GM19238 (cell line): ENCODE measurements at regions not wholly inside any gene's neighbourhood (a gene's known extent, or its start where the extent isn't known, plus 50 kb on each side); places are given as distances from the start of the nearest gene placed in this dataset.

Experiments used
- DNase-seq: peaks from one replicate; pipeline ENCODE4 v3.0.0; 2011; ENCODE audit warnings: low spot score; ENCODE audit not compliant: insufficient read length

DNA sequence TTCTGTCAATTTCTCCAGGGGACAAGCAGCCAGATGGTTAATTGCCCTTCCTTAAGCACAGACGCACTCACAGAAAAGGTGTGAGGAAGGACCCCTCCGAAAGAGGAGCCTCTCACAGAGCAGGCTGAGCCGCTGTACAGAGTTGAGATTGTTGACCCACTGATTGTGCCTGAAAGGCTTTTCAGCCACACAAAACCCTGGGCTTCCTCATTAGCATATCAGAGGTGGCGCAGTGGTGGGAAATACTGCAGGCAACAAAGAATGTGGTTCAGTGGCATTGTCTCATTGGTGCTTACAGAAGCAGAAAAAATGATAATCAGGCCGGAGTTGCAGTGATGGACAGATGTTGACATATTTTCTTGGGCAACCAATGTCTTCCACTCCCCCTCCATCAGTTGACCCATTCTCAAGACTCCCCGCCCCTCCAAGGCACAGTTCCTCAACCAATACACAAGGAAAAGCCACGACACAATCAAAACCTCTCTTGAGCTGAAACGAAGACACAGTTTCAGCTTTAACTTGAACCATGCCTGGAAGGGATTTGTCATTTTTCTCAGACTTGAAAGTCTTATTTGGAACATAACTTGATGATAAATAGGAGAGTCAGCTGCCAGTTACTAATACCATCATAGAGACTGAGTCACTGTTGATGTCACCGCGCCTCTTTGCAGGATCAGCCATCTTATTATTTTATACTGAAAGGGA lies 53.1 kb downstream of the ATXN3L start:
- DNase-seq, result no peak

DNA sequence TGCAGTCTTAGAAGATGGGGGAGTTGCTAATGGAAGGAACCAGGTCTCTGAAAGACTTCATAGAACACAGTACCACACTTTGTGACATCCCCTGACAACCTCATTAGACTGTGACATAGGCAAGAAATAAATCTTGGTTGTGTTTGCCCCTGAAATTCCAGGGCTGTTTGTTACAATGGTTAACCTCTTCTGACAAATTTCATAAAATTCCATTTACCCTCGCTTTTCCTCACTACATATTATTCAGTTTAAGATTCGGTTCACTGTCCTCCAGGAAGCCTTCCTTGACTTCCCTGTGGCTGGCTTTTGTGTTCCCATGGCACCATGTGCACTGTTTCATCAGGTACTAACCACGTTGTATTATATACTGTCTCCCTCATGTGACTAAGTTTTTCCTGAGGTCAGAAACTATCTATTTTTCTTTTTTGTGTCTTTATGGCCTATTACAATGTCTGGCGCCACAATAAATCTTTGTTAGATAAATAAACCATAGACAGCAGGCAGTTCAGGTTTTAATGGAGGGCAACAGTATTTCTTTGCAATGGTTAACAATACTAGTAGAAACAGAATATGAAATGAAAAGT lies 54.2 kb downstream of the ATXN3L start:
- DNase-seq, result no peak

DNA sequence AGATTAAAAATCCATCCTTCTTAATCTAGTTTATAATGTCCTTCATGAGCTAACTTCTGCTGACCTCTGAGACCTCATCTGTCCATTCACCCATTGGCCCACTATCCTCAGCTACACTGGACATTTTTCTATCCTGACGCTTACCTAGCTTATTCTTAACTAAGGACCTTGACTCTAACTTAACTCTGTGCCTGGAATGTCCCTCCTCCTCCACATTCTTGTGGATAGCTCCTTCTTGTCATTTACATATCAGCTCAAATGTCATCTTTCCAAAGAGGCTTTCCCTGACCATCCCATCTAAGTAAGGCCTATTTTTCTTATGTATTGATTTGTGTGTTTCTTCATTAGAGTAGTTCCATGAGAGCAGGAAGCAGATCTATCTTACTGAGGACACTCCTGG lies 54.7 kb downstream of the ATXN3L start:
- no peak for DNase-seq

DNA sequence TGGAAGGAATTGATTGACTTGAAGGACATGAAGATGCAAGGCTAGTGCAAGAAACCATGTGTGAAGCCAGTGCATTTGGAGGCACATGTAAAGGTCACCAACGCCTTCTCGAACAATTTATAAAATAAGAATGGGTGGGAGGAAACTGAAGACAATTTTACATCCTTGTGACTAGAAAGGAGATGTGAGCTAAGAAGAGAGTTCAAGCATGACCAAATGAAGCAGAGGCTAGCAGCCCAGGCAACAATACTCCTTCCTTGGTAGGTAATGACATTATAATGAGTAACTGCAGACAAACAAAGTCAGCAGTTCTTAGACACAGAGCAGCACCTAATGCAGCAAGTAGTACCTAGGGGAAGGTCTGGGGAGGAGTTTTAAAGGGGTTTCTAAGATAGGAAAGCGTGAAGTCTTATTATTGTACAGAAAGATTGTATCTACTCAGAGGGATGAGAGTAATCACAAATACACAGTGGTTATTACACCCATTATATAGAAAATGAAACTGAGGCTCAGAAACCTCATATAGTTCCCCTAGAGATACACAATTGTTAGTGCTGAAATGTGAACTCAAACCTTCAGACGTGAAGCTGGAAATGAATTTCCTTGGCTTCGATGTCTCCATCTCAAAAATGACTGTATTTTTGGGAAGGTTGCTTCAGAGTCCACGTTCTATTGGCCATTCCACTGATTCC lies 56.1 kb downstream of the ATXN3L start:
- no peak for DNase-seq

- DNase-seq, result no peak
These were observed 58.5 kb downstream of the ATXN3L start for GRCh38 chrX:13261348-13261747.

DNA sequence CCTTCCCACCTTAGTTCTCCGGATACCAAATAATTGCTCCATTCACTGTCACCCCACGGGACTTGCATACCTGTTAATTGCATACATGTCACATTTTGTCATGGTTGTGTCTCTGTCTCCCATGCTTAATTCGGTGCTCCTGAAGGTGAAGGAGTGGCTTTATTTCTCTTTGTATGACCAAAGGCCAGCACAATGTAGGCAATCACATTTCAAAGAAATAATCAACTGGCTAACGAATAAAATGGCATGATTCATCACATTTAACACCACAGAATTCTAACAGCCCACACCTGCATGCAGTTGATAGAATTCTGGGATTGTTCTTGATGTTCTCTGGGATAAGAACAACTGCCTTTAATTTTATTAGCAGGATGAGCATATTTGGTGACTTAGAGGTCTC lies 59.3 kb downstream of the ATXN3L start:
- DNase-seq, result no peak

- DNase-seq, result no peak
These were observed 61.1 kb downstream of the ATXN3L start for GRCh38 chrX:13258725-13259124.

GRCh38 chrX:13258052-13258444 lies 61.8 kb downstream of the ATXN3L start:
- no peak for DNase-seq

- no peak for DNase-seq
These were observed 62.4 kb downstream of the ATXN3L start for GRCh38 chrX:13257223-13258051.

DNA sequence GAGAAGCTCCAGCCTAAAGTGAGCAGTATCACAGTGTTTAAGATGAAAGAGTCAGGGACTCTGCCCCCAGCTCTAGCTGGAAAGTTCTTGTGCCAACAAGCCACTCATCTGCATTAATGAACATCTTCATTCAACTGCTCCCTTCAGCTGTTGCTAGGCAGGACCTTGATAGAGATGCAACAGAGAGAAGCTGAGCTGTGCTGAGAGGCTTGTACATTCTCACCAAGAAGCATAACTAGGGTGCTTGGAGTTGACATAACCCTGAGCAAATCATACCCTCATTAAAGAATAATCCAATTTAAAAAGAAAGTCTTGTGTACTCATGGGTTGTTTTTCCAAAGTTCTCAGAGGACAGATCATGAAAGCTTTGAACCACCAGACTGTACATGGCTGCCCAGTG lies 63.2 kb downstream of the ATXN3L start:
- DNase-seq, result no peak

DNA sequence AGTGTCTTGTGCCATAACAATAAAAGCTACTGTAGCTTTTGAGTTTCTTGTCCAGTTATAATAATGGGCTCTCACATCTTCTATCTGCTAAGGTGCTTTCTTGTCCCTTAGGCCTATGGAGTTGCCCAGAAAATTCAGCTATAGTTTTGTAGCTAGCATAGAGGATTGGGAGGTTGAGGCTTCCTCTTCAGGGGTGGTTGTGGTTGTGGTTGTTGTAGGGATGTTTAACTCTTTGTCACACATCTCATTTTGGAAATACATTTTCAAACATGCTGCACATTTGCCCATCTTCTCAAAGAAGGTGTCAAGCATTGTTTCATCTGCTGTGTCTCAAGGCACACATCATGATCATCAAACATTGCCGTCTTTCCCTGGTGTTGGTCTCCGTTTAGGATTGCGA lies 65.0 kb downstream of the ATXN3L start:
- no peak for DNase-seq

DNA sequence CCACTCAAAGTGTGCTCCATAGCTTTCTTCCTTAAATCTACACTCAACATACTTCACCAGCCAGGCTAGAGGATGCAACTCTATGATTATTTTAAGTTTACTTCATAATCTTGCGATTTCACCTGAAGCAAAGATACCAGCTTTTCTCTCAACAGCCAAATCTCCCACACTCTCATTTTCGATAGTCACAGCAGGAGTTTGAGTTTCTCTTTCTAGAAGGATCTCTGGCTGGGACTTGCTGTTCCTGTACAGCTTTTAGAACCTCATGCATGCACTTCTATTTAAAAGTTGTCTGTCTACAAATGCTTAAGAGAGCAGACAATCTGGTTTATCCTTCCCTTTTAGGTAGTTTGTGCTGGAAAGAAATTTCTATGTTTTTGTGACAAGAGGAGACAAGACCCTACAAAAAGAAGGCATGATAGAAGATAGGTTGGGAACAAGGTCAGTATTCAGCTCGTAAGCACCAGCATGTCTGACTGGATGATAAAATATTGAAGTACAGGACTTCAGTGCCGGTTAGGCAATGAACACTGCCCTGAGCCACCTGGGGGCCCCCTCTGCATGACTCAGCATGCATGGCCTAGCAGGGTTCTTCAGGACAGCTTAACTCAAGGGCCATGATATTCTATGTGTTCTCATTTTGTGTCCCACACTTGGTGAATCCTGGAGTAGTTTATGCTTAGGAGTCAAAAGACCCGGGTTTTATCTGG lies 65.6 kb downstream of the ATXN3L start:
- DNase-seq, result no peak

DNA sequence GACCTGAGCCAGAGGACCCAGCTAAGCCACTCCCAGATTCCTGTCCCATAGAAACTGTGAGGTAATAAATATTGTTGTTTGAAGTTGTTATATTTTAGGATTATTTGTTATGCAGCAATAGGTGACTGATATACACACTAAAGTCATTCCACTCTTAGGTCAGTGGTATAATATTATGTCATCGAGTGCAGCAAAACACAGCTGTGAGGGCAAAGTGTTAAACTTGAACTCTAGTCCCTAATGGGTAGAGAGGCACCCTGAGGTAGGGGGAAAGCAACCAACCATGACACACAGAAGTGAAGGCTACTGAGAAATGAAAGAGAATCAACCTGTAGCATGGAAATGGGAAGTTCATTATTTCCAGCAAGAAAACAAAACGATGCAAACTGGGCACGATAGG lies 66.6 kb downstream of the ATXN3L start:
- no peak for DNase-seq

GRCh38 chrX:13252726-13253125 lies 67.1 kb downstream of the ATXN3L start:
- DNase-seq, result no peak

- no peak for DNase-seq
These were observed 68.8 kb downstream of the ATXN3L start for GRCh38 chrX:13250826-13251580.

GRCh38 chrX:13248867-13249486 lies 70.9 kb downstream of the ATXN3L start:
- no peak for DNase-seq

- no peak for DNase-seq
These were observed 80.6 kb downstream of the ATXN3L start for GRCh38 chrX:13239272-13239671.

DNA sequence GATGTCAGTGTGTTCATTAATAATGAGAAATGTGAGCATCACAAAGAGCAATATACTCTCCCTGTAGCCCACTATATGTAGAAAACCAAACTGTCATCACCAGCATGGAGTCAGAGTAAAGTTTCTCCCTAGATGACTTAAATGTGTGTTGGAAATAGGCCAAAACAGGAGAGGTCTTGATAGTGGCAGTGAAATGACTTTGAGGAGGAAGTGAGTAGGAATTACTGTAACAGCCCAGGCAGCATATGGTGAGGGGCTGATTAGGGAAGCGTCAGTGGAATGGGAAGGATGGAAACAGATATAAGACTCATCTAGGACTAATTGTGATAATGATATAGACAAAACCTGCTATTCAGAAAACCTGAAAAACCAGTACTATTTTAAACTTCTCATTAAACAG lies 83.9 kb downstream of the ATXN3L start:
- DNase-seq, result no peak

GRCh38 chrX:13232484-13232883 lies 87.4 kb downstream of the ATXN3L start:
- no peak for DNase-seq

DNA sequence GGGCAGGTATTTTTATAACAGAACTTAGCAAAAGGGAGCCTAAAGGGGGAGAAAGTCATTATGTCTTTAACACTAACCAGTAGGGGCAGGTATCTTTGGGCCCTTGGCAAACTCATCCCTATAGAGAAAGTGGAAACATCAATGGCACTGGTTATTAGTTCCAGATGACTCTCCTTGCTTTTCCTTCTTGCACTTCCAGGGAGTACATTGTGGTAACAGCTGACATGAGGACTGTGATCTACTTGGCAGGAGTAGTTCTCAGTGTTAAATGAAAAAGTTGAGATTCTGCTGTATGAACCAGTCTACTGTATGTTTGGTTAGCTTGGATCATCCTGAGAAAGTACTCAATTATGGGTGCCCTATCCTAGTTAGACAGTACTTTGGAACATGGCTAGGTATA lies 93.6 kb downstream of the ATXN3L start:
- no peak for DNase-seq
